NCI-H2029 (cell line): ENCODE measurements at regions not wholly inside any gene's neighbourhood (a gene's known extent, or its start where the extent isn't known, plus 50 kb on each side); places are given as distances from the start of the nearest gene placed in this dataset.

Experiments used
- DNase-seq: peaks from one replicate; lab custom pipeline; 2025; lab: John Stamatoyannopoulos, UW

GRCh38 chr5:143464723-143465490 lies 61.4 kb upstream of the NR3C1 start:
- DNase-seq: no peak

- no peak for DNase-seq
Measured at GRCh38 chr5:143462431-143462830, 58.9 kb upstream of the NR3C1 start.

GRCh38 chr5:143459433-143459832 lies 55.9 kb upstream of the NR3C1 start:
- DNase-seq: no peak

GRCh38 chr5:143456952-143457547 lies 53.6 kb upstream of the NR3C1 start:
- DNase-seq: no peak

GRCh38 chr5:143454936-143455516 lies 51.5 kb upstream of the NR3C1 start:
- DNase-seq: peak; percentile 14

- no peak for DNase-seq
Measured at GRCh38 chr5:143453720-143454119, 50.2 kb upstream of the NR3C1 start.
